Stimulated activated CD4-positive, alpha-beta T cell treated with anti-CD3 and anti-CD28 coated beads, TNF-alpha, amount 100 ng/mL, for 48 hours (primary cell): ENCODE measurements at regions not wholly inside any gene's neighbourhood (a gene's known extent, or its start where the extent isn't known, plus 50 kb on each side); places are given as distances from the start of the nearest gene placed in this dataset.
A peak's percentile ranks its signal among the peaks of the same experiment; 100 is the strongest.

Experiments used
- DNase-seq, 3 donors: peaks; one replicate each; pipeline ENCODE4 v3.0.0-alpha.2; 2020; ENCODE audit warnings: low read depth in 3 of 3

GRCh38 chr1:17904290-17904689, 149.2 kb downstream of the ACTL8 start:
- DNase-seq = no peak

- DNase-seq = no peak
Measured at GRCh38 chr1:17907999-17908398, 152.9 kb downstream of the ACTL8 start.

GRCh38 chr1:17908945-17909344, 153.8 kb downstream of the ACTL8 start:
- DNase-seq = no peak

- no peak for DNase-seq
Measured at GRCh38 chr1:17909634-17910033, 154.5 kb downstream of the ACTL8 start.

GRCh38 chr1:17911791-17912190, 156.7 kb downstream of the ACTL8 start:
- DNase-seq = no peak

- no peak for DNase-seq
Measured at GRCh38 chr1:17912491-17912890, 157.4 kb downstream of the ACTL8 start.

- no peak for DNase-seq
Measured at GRCh38 chr1:17913326-17914115, 158.4 kb downstream of the ACTL8 start.

GRCh38 chr1:17914131-17914530, 159.0 kb downstream of the ACTL8 start:
- no peak for DNase-seq

GRCh38 chr1:17914987-17915386, 159.9 kb downstream of the ACTL8 start:
- DNase-seq = no peak

GRCh38 chr1:17915511-17916197, 160.5 kb downstream of the ACTL8 start:
- DNase-seq = no peak

- DNase-seq = no peak
Measured at GRCh38 chr1:17916702-17917101, 161.6 kb downstream of the ACTL8 start.

- DNase-seq = no peak
Measured at GRCh38 chr1:17919525-17920439, 164.6 kb downstream of the ACTL8 start.

- DNase-seq = no peak
Measured at GRCh38 chr1:17920881-17921640, 165.9 kb downstream of the ACTL8 start.

GRCh38 chr1:17922833-17923232, 167.7 kb downstream of the ACTL8 start:
- DNase-seq = peak in 1 of 3 donors; percentile 7

- no peak for DNase-seq
Measured at GRCh38 chr1:17923666-17924065, 168.5 kb downstream of the ACTL8 start.

GRCh38 chr1:17924578-17924977, 169.4 kb downstream of the ACTL8 start:
- no peak for DNase-seq

GRCh38 chr1:17925290-17926237, 170.4 kb downstream of the ACTL8 start:
- DNase-seq = no peak

GRCh38 chr1:17926906-17927305, 171.8 kb downstream of the ACTL8 start:
- DNase-seq = no peak

- DNase-seq = no peak
Measured at GRCh38 chr1:17927952-17928351, 172.8 kb downstream of the ACTL8 start.

GRCh38 chr1:17929224-17929623, 174.1 kb downstream of the ACTL8 start:
- DNase-seq = no peak
